Trophoblast cell (in vitro differentiated cells and primary cell): ENCODE measurements at regions not wholly inside any gene's neighbourhood (a gene's known extent, or its start where the extent isn't known, plus 50 kb on each side); places are given as distances from the start of the nearest gene placed in this dataset.

Source experiments
- DNase-seq, 2 donors: peaks; one replicate each; pipeline ENCODE4 v3.0.0-alpha.2; 2016
- H2AFZ ChIP-seq: 2 replicates; pipeline ENCODE4 v1.6.1; 2013; ENCODE audit warnings: low read length, moderate library complexity, mild to moderate bottlenecking; ENCODE audit not compliant: insufficient read depth, poor library complexity
- H2AK5ac ChIP-seq: 2 replicates; pipeline ENCODE4 v1.6.1; 2013; ENCODE audit warnings: mild to moderate bottlenecking, low read length
- H2BK120ac ChIP-seq: 2 replicates; pipeline ENCODE4 v1.6.1; 2013; ENCODE audit warnings: low read length, mild to moderate bottlenecking, moderate library complexity; ENCODE audit not compliant: insufficient read depth, poor library complexity
- H2BK12ac ChIP-seq: 2 replicates; pipeline ENCODE4 v1.6.1; 2013; ENCODE audit warnings: mild to moderate bottlenecking, low read length, moderate library complexity
- H2BK5ac ChIP-seq: 2 replicates; pipeline ENCODE4 v1.6.1; 2013; ENCODE audit warnings: low read length, low read depth, moderate library complexity, mild to moderate bottlenecking; ENCODE audit not compliant: poor library complexity
- H3K14ac ChIP-seq: 2 replicates; pipeline ENCODE4 v1.6.1; 2013; ENCODE audit warnings: mild to moderate bottlenecking, low read length
- H3K18ac ChIP-seq: 2 replicates; pipeline ENCODE4 v1.6.1; 2013; ENCODE audit warnings: mild to moderate bottlenecking, low read length
- H3K23ac ChIP-seq: 2 replicates; pipeline ENCODE4 v1.6.1; 2013; ENCODE audit warnings: low read length
- H3K27ac ChIP-seq: 2 replicates; pipeline ENCODE4 v1.5.1; 2013; ENCODE audit warnings: low read depth, mild to moderate bottlenecking, inconsistent platforms, low read length, moderate library complexity
- H3K27me3 ChIP-seq: 2 replicates; pipeline ENCODE4 v1.6.1; 2013; ENCODE audit warnings: inconsistent platforms, mild to moderate bottlenecking, low read length, moderate library complexity; ENCODE audit not compliant: insufficient read depth
- H3K36me3 ChIP-seq, 2 experiments: 1 replicate in 1 of 2; 2 replicates in 1 of 2; pipeline ENCODE4 v1.6.1; 2013; ENCODE audit warnings: low read length in 2 of 2, mild to moderate bottlenecking in 2 of 2, moderate library complexity in 1 of 2; ENCODE audit not compliant: insufficient read depth in 2 of 2, control insufficient read depth in 1 of 2
- H3K4ac ChIP-seq: 2 replicates; pipeline ENCODE4 v1.6.1; 2013; ENCODE audit warnings: low read depth, mild to moderate bottlenecking, low read length, moderate library complexity
- H3K4me1 ChIP-seq, 2 experiments: 1 replicate in 1 of 2; 2 replicates in 1 of 2; pipeline ENCODE4 v1.6.1; 2013; ENCODE audit warnings: low read length in 2 of 2, mild to moderate bottlenecking in 2 of 2, moderate library complexity in 1 of 2; ENCODE audit not compliant: insufficient read depth in 2 of 2, control insufficient read depth in 1 of 2
- H3K4me2 ChIP-seq: 2 replicates; pipeline ENCODE4 v1.6.1; 2013; ENCODE audit warnings: inconsistent platforms, mild to moderate bottlenecking, low read length, moderate library complexity
- H3K4me3 ChIP-seq: 2 replicates; pipeline ENCODE4 v1.5.1; 2013; ENCODE audit warnings: mild to moderate bottlenecking, low read depth, low read length, inconsistent platforms
- H3K79me1 ChIP-seq: one replicate; pipeline ENCODE4 v1.6.1; 2013; ENCODE audit warnings: low read length
- H3K79me2 ChIP-seq: 2 replicates; pipeline ENCODE4 v1.6.1; 2013; ENCODE audit warnings: low read length, mild to moderate bottlenecking; ENCODE audit not compliant: control insufficient read depth, insufficient read depth, poor library complexity
- H3K9ac ChIP-seq: 2 replicates; pipeline ENCODE4 v1.6.1; 2013; ENCODE audit warnings: mild to moderate bottlenecking, low read length
- H3K9me3 ChIP-seq: 2 replicates; pipeline ENCODE4 v1.6.1; 2013; ENCODE audit warnings: low read depth, mild to moderate bottlenecking, control low read depth, inconsistent platforms, low read length; ENCODE audit not compliant: insufficient read depth
- H4K12ac ChIP-seq: 2 replicates; pipeline ENCODE4 v1.6.1; 2013; ENCODE audit warnings: low read depth, mild to moderate bottlenecking, low read length, moderate library complexity
- H4K8ac ChIP-seq: 2 replicates; pipeline ENCODE4 v1.6.1; 2013; ENCODE audit warnings: low read depth, mild to moderate bottlenecking, low read length, moderate library complexity
- H4K91ac ChIP-seq: one replicate; pipeline ENCODE4 v1.6.1; 2013; ENCODE audit warnings: low read depth, mild to moderate bottlenecking, low read length, moderate library complexity
- WGBS: extraction: QIAGEN DNeasy Blood & Tissue Kit; methylation state at CpG from one replicate; pipeline ENCODE4 v1.1.7; 2013; ENCODE audit warnings: missing lambda C conversion rate; ENCODE audit not compliant: insufficient read length, insufficient coverage; ENCODE audit errors: extremely low coverage; 5-methylcytosine and 5-hydroxymethylcytosine counted together

- no peak overlapping the region for H2BK12ac ChIP-seq
- no peak overlapping the region for H3K4ac ChIP-seq
- no peaks in the 10 kb centered on the region for H3K79me1 ChIP-seq
- H2BK120ac ChIP-seq = no peak overlapping the region
- H3K9me3 ChIP-seq = no peaks in the 10 kb centered on the region
- H2BK5ac ChIP-seq = no peak overlapping the region
- H4K8ac ChIP-seq = no peak overlapping the region
- H3K36me3 ChIP-seq = no peaks in the 10 kb centered on the region
- H3K27ac ChIP-seq = no peak overlapping the region
- H2AFZ ChIP-seq = no peak overlapping the region
- H3K18ac ChIP-seq = no peak overlapping the region
- H4K12ac ChIP-seq = no peak overlapping the region
- H3K27me3 ChIP-seq = no peaks in the 10 kb centered on the region
- no peak overlapping the region for H3K4me3 ChIP-seq
- DNase-seq = no peak
- no CpG with 5 or more reads among the region's 6 CpGs for WGBS
- H3K14ac ChIP-seq = no peak overlapping the region
- H2AK5ac ChIP-seq = no peak overlapping the region
- peaks cover 1 to 2% of the 10 kb centered on the region in 2 experiments for H3K4me1 ChIP-seq
- no peak overlapping the region for H3K4me2 ChIP-seq
- H3K79me2 ChIP-seq = no peaks in the 10 kb centered on the region
- H3K23ac ChIP-seq = no peak overlapping the region
- no peak overlapping the region for H3K9ac ChIP-seq
- no peak overlapping the region for H4K91ac ChIP-seq
These were observed 251.2 kb upstream of the PPP2R2D start for GRCh38 chr10:131649617-131650016.

- H2AFZ ChIP-seq = no peak overlapping the region
- no peak for DNase-seq
- no peaks in the 10 kb centered on the region for H3K79me1 ChIP-seq
- no peaks in the 10 kb centered on the region for H3K9me3 ChIP-seq
- peaks cover 7% of the 10 kb centered on the region in 2 experiments for H3K4me1 ChIP-seq
- H4K12ac ChIP-seq = no peak overlapping the region
- no peak overlapping the region for H2BK120ac ChIP-seq
- no peaks in the 10 kb centered on the region for H3K79me2 ChIP-seq
- H4K91ac ChIP-seq = no peak overlapping the region
- no peak overlapping the region for H3K4me3 ChIP-seq
- H3K14ac ChIP-seq = no peak overlapping the region
- no peak overlapping the region for H2BK12ac ChIP-seq
- H2AK5ac ChIP-seq = no peak overlapping the region
- no peak overlapping the region for H3K4ac ChIP-seq
- no peak overlapping the region for H2BK5ac ChIP-seq
- no peak overlapping the region for H3K9ac ChIP-seq
- no peak overlapping the region for H3K23ac ChIP-seq
- no peak overlapping the region for H4K8ac ChIP-seq
- no peaks in the 10 kb centered on the region for H3K27me3 ChIP-seq
- no CpG with 5 or more reads among the region's 12 CpGs for WGBS
- H3K18ac ChIP-seq = no peak overlapping the region
- H3K27ac ChIP-seq = no peak overlapping the region
- no peaks in the 10 kb centered on the region for H3K36me3 ChIP-seq
- no peak overlapping the region for H3K4me2 ChIP-seq
These were observed 250.6 kb upstream of the PPP2R2D start for GRCh38 chr10:131650169-131650705.

GRCh38 chr10:131650771-131651673 is 249.8 kb upstream of the PPP2R2D start:
- Histone ChIP-seq H2BK120ac (no peak overlapping the region), H3K14ac (no peak overlapping the region), H3K27me3 (no peaks in the 10 kb centered on the region), H2BK12ac (no peak overlapping the region), H3K4ac (no peak overlapping the region), H2AK5ac (no peak overlapping the region), H4K8ac (no peak overlapping the region), H3K4me2 (no peak overlapping the region), H2BK5ac (no peak overlapping the region), H3K18ac (no peak overlapping the region), H3K79me2 (no peaks in the 10 kb centered on the region), H3K79me1 (no peaks in the 10 kb centered on the region), H3K27ac (no peak overlapping the region), H3K9ac (no peak overlapping the region), H4K12ac (no peak overlapping the region), H3K23ac (no peak overlapping the region), H2AFZ (no peak overlapping the region), H3K36me3 (no peaks in the 10 kb centered on the region), H3K9me3 (no peaks in the 10 kb centered on the region), H3K4me1 (peaks cover 7% of the 10 kb centered on the region in 2 experiments), H3K4me3 (no peak overlapping the region), H4K91ac (no peak overlapping the region)
- DNase-seq = no peak
- WGBS = no CpG with 5 or more reads among the region's 23 CpGs

- Histone ChIP-seq H2BK120ac (no peak overlapping the region), H2AK5ac (no peak overlapping the region), H3K23ac (no peak overlapping the region), H2BK12ac (no peak overlapping the region), H3K4me2 (no peak overlapping the region), H4K12ac (no peak overlapping the region), H3K36me3 (no peaks in the 10 kb centered on the region), H3K18ac (no peak overlapping the region), H3K4me3 (no peak overlapping the region), H2BK5ac (no peak overlapping the region), H2AFZ (no peak overlapping the region), H3K27me3 (no peaks in the 10 kb centered on the region), H4K8ac (no peak overlapping the region), H4K91ac (no peak overlapping the region), H3K79me1 (no peaks in the 10 kb centered on the region), H3K27ac (no peak overlapping the region), H3K14ac (no peak overlapping the region), H3K79me2 (no peaks in the 10 kb centered on the region), H3K4me1 (peaks cover 7 to 10% of the 10 kb centered on the region in 2 experiments), H3K9ac (no peak overlapping the region), H3K4ac (no peak overlapping the region), H3K9me3 (peaks cover 3% of the 10 kb centered on the region)
- no peak for DNase-seq
- WGBS = no CpG with 5 or more reads among the region's 22 CpGs
These were observed 249.0 kb upstream of the PPP2R2D start for GRCh38 chr10:131651674-131652437.
